ENCODE measurements at regions not wholly inside any gene's neighbourhood (a gene's known extent, or its start where the extent isn't known, plus 50 kb on each side); places are given as distances from the start of the nearest gene placed in this dataset.

DNA sequence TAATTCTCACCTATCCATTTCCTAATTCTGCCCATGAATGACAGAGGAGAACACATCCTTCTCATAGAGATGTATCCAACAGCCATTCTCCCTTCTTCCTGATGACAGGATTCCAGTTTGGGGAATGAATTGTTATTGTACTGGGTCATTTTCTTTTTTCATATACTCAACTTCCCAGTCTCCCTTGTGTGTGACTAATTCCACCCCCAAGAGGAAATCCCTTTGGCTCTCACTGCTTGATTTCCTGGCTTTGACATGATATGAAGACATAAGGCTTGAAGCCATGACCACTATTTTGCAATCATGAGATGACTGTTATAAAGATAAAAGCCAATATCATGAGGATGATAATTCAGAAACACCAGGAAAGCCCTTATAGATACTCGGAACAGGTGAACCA is 384.7 kb upstream of the ACVR2A start:
- H3K4me3 Mint-ChIP-seq, result no peak overlapping the region
- H3K27me3 Mint-ChIP-seq, result no peaks in the 10 kb centered on the region
- Histone ChIP-seq H3K4me3 (ENCODE audit: low read length) (no peak overlapping the region), H3K9me3 (ENCODE audit: control insufficient read depth in 1 of 2, insufficient read depth in 1 of 2, low read length in 2 of 2) (no peaks in the 10 kb centered on the region), H3K4me1 (ENCODE audit: insufficient read depth, low read length) (no peaks in the 10 kb centered on the region), H3K27ac (ENCODE audit: low read depth in 1 of 2, low read length in 2 of 2) (no peak overlapping the region), H3K36me3 (ENCODE audit: insufficient read depth, low read length) (no peaks in the 10 kb centered on the region), H3K27me3 (ENCODE audit: control insufficient read depth in 1 of 2, insufficient read depth in 2 of 2, low read length in 2 of 2) (no peaks in the 10 kb centered on the region)
- TF ChIP-seq, protein P1, sequence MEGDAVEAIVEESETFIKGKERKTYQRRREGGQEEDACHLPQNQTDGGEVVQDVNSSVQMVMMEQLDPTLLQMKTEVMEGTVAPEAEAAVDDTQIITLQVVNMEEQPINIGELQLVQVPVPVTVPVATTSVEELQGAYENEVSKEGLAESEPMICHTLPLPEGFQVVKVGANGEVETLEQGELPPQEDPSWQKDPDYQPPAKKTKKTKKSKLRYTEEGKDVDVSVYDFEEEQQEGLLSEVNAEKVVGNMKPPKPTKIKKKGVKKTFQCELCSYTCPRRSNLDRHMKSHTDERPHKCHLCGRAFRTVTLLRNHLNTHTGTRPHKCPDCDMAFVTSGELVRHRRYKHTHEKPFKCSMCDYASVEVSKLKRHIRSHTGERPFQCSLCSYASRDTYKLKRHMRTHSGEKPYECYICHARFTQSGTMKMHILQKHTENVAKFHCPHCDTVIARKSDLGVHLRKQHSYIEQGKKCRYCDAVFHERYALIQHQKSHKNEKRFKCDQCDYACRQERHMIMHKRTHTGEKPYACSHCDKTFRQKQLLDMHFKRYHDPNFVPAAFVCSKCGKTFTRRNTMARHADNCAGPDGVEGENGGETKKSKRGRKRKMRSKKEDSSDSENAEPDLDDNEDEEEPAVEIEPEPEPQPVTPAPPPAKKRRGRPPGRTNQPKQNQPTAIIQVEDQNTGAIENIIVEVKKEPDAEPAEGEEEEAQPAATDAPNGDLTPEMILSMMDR (IDR thresholded peaks at IDR 0.05), result no peak
- ChIA-PET POLR2A (no interaction called here), CTCF (no interaction called here)
- no peak overlapping the region for H3K27ac Mint-ChIP-seq
- no peak for ATAC-seq (ENCODE audit: poor library complexity)
- intact Hi-C loops (cut with DNase I, micrococcal nuclease), result no loop called here
- H3K4me1 Mint-ChIP-seq (ENCODE audit: low read depth), result no peaks in the 10 kb centered on the region
- H3K36me3 Mint-ChIP-seq (ENCODE audit: low read depth), result no peaks in the 10 kb centered on the region
- H3K9me3 Mint-ChIP-seq, result peaks cover 1% of the 10 kb centered on the region
- DNase-seq, result no peak

DNA sequence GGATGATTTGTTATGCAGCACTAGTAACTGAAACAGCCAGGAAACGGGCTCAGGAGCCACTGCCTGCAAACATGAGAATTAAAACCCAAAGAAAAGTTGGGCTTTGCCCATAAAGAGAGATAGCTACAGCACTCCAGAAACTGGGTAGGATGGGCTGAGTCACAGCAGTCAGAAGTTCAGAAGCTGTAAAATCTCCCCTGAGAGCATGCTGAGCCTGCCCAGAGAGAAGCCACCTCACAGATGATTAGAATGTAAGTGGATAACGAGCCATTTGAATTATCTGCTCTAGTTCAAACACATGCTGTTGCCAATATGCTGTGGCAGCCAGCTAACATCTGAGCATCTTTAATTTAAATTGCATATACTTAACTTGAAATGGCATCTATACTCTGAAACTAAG is 388.1 kb upstream of the ACVR2A start:
- H3K4me3 Mint-ChIP-seq, result no peak overlapping the region
- Histone ChIP-seq H3K4me1 (ENCODE audit: insufficient read depth, low read length) (no peaks in the 10 kb centered on the region), H3K27me3 (ENCODE audit: control insufficient read depth in 1 of 2, insufficient read depth in 2 of 2, low read length in 2 of 2) (no peaks in the 10 kb centered on the region), H3K27ac (ENCODE audit: low read depth in 1 of 2, low read length in 2 of 2) (no peak overlapping the region), H3K4me3 (ENCODE audit: low read length) (no peak overlapping the region), H3K36me3 (ENCODE audit: insufficient read depth, low read length) (no peaks in the 10 kb centered on the region), H3K9me3 (ENCODE audit: control insufficient read depth in 1 of 2, insufficient read depth in 1 of 2, low read length in 2 of 2) (no peaks in the 10 kb centered on the region)
- ChIA-PET POLR2A (no interaction called here), CTCF (no interaction called here)
- H3K27ac Mint-ChIP-seq, result no peak overlapping the region
- DNase-seq (no peak), ATAC-seq (ENCODE audit: poor library complexity) (no peak)
- TF ChIP-seq, protein P1 (IDR thresholded peaks at IDR 0.05), result no peak
- no peaks in the 10 kb centered on the region for H3K36me3 Mint-ChIP-seq (ENCODE audit: low read depth)
- peaks cover 1% of the 10 kb centered on the region for H3K9me3 Mint-ChIP-seq
- no peaks in the 10 kb centered on the region for H3K27me3 Mint-ChIP-seq
- no peaks in the 10 kb centered on the region for H3K4me1 Mint-ChIP-seq (ENCODE audit: low read depth)
- intact Hi-C loops (cut with DNase I, micrococcal nuclease), result no loop called here

DNA sequence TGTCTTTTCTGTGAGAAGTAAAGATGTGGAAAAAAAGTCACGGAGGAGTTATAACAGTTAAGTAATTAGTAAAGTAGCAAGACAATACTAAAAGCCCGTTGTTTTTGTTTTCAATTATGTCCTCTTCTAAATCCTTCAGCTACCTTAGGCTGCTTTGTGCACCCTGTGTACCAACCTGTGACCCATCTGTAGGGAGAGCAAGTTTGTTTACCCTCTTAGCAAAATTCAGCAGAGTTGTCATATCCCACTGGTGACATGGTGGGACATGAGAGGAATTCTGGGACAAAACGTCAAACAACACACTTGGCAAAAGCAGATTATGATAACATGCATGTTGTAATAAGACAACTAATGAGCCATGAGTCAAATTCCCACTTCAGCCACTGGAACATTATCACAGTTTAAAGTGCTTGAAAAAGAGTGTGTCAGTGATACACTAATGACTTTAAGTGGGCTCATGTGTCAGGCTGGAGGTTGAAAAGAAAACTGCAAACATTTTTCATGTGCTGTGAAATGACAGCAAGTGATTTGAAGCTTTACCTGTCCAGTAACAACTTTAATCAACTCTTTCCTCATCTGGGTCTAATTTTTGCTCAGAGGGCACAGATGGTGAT is 392.8 kb upstream of the ACVR2A start:
- no peak for ATAC-seq (ENCODE audit: poor library complexity)
- Mint-ChIP-seq H3K4me1 (ENCODE audit: low read depth) (peaks cover 12% of the 10 kb centered on the region), H3K36me3 (ENCODE audit: low read depth) (no peaks in the 10 kb centered on the region), H3K4me3 (no peak overlapping the region), H3K9me3 (peaks cover 1% of the 10 kb centered on the region), H3K27me3 (no peaks in the 10 kb centered on the region), H3K27ac (no peak overlapping the region)
- H3K4me3 ChIP-seq (ENCODE audit: low read length), result no peak overlapping the region
- peaks cover 7% of the 10 kb centered on the region for H3K4me1 ChIP-seq (ENCODE audit: insufficient read depth, low read length)
- DNase-seq, result no peak
- no peaks in the 10 kb centered on the region for H3K27me3 ChIP-seq (ENCODE audit: control insufficient read depth in 1 of 2, insufficient read depth in 2 of 2, low read length in 2 of 2)
- intact Hi-C loops (cut with DNase I, micrococcal nuclease), result no loop called here
- CTCF ChIA-PET, result no interaction called here
- POLR2A ChIA-PET, result no interaction called here
- no peaks in the 10 kb centered on the region for H3K9me3 ChIP-seq (ENCODE audit: control insufficient read depth in 1 of 2, insufficient read depth in 1 of 2, low read length in 2 of 2)
- TF ChIP-seq, protein P1 (IDR thresholded peaks at IDR 0.05), result no peak
- H3K36me3 ChIP-seq (ENCODE audit: insufficient read depth, low read length), result no peaks in the 10 kb centered on the region
- no peak overlapping the region for H3K27ac ChIP-seq (ENCODE audit: low read depth in 1 of 2, low read length in 2 of 2)
